GM21360 (cell line): ENCODE measurements at regions not wholly inside any gene's neighbourhood (a gene's known extent, or its start where the extent isn't known, plus 50 kb on each side); places are given as distances from the start of the nearest gene placed in this dataset.

Source experiments
- ATAC-seq: cut with Tn5 transposase; IDR thresholded peaks from one replicate; pipeline ENCODE4 v1.9.1; 2021; ENCODE audit warnings: mild to moderate bottlenecking, moderate library complexity; ENCODE audit not compliant: unreplicated experiment

DNA sequence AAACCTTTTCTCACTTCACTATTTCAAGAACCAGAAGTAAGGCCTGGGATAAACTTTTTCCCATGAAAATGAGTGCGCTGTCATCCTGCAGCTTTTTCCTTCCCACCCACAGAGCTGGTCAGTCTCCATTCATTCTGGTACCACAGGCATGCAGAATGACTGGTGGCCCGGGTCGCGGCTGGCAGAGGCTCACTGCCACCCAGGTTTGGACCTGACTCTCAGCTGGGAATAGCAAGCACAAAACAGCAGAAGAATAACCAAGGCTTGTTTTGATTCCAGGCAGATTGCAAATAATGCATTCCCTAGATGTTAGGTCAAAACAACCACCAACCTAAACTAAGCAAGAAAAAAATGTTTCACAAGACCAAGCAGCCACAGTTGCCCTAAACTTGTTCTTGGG lies 190.5 kb upstream of the NRP1 start:
- ATAC-seq, result no peak

- no peak for ATAC-seq
Observed at GRCh38 chr10:33524041-33524440, 189.6 kb upstream of the NRP1 start.

- ATAC-seq, result no peak
Observed at GRCh38 chr10:33523236-33523792, 188.8 kb upstream of the NRP1 start.

DNA sequence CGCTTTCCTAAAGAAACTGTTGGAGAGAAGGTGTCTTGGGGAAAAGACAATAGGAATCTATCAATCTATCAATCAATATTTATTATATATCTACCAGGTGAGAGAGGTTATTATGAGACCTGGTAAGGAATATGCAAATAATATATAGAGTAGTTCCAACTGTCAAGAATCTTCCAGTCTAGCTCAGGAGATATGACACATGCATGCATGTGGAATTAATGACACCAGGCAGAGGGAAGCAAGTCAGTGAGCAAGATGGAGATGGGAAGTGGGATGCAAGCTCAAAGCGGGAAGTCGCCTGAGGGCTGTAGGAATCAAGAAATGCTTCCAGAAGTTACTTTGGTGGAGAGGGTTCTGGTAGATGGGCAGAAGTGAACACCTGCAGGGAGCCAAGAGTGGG lies 187.4 kb upstream of the NRP1 start:
- ATAC-seq, result no peak

DNA sequence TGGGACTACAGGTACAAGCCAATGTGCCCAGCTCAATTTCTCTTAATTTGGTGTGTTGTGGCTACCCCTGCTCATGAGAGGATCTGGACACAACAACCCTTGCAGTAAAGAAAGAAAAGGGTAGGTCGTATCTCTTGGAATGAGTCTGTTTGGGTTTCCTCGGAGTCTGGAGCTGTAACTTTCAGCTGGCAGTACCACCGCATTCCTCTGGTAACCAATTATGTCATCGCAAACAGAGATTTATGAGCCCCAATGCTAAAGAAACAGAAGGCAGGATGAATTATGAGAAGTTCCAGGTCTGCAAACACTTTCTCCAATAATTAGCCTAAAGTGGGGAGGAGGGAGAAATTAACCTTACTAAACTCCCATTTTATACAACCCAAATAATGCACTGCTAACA lies 186.6 kb upstream of the NRP1 start:
- ATAC-seq, result no peak

- ATAC-seq, result no peak
Observed at GRCh38 chr10:33520223-33520622, 185.8 kb upstream of the NRP1 start.

DNA sequence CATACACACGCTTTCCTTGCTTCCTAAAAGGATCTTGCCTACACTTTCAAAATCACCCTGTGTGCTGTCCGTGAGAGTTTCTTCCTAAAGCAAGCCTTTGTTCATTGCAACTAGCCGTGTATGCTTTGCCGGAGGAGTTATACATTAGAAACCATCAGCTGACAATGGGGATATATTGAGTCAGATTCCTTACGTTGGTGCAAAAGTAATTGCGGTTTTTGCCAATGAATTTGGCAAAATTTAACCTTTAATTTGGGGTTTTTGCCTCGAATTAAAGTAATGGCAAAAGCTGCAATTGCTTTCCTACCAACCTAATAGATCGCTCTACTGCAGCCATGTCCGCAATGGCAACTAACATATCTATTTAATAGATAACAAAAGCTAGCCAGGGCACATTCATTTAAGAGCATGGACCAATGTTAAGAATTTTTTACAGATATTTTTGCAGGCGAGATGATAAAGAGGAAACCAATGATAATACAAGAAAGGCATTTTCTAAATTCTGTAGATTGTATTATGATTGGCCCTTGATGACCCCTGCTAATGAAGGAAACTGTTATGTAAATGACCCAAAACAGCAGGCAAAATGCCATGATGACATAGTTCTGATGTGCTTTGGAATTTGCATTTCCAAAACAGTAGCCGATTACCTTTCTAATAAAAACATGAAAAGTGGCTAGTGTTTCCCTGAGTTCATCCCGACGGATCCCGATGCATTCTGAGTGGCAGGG lies 184.8 kb upstream of the NRP1 start:
- ATAC-seq, result no peak

GRCh38 chr10:33510206-33510605 lies 175.7 kb upstream of the NRP1 start:
- ATAC-seq, result no peak

DNA sequence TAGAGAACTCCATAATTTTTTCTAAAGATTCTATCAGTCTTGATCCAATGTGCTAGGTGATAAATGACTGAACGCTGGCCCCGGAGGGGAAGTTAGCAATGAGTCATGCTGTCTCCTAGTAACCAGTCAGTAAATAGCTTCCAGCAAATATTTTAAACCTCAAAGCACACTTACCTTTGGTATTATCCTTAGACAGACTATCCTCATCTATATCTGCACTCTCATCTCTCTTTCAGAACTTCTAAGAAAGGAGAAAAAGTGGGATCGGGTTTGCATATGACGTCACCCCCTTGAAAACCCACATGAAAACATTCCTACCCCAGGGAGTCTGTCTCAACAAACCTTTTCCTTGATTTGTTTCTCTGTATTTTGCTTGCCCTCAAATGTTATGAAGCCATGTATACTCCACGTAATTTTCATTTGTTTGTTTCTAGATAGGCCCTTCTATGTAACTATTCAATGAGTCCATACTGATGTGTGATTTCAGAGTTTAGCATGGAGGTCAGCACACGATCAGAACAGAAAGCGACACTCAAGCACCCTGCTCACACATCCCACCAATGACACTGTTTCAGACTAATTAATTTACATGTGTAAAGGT lies 174.9 kb upstream of the NRP1 start:
- ATAC-seq, result peak; percentile 76

DNA sequence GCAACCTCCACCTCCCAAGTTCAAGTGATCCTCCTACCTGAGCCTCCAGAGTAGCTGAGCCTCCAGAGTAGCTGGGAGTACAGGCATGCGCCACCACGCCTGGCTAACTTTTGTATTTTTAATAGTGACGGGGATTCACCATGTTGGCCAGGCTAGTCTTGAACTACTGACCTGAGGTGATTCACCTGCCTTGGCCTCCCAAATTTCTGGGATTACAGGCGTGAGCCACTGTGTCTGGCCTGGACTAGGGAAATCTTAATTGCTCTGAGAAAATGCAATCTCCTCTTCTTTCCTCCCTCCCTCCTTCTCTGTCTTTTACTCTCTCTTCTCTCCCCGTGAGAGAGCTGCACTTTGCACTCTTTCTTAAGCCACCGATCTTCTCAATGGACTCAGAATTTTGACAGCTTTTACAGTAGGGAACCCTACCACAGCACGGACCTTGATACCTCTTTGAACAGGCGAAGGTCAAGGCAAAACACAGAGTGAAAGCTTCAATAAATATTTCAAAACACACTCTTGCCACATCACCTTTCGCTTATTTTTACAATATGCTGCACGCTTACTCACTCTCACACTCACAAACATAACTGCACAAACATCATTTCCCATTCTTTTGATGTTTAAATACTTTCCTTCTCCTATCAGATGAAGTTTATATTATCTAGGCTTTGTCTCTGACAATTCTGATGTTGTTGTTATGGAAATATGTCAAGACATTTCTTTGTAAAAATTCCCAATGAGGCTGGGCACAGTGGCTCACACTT lies 173.4 kb upstream of the NRP1 start:
- ATAC-seq, result no peak

- ATAC-seq, result peak; percentile 86
Observed at GRCh38 chr10:33506838-33507661, 172.6 kb upstream of the NRP1 start.

- ATAC-seq, result no peak
Observed at GRCh38 chr10:33506391-33506790, 171.9 kb upstream of the NRP1 start.

- no peak for ATAC-seq
Observed at GRCh38 chr10:33501161-33501560, 166.7 kb upstream of the NRP1 start.

GRCh38 chr10:33498391-33498891 lies 164.0 kb upstream of the NRP1 start:
- no peak for ATAC-seq

GRCh38 chr10:33497338-33497737 lies 162.9 kb upstream of the NRP1 start:
- ATAC-seq, result no peak

GRCh38 chr10:33496096-33496495 lies 161.6 kb upstream of the NRP1 start:
- ATAC-seq, result no peak

DNA sequence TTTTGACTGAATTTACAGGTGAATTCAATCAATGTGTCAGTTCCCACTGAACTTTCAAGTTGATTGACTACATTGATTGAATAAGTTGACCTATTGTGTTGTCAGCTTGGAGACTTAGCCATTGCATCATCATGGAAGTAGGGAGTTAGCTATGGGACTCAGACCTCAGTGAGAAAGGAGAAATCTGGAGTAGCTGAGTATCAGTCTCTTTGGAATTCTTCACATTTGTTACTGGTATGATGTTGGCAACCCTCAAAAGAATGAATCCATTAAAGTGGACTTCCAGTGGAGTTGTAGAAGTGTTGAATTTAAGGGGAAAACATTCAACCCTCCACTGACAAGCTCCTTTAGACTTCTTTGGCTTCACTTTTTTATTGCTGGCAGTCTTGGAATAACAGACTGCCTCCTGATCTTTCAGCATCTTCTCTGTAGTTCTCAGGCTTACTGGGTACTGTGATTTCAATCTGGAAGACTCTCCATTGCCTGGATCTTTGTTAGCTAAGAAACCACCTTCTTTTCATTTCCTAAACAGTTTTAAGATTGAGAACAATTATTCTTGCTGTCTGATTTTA lies 160.3 kb upstream of the NRP1 start:
- ATAC-seq, result no peak

GRCh38 chr10:33493978-33494377 lies 159.5 kb upstream of the NRP1 start:
- ATAC-seq, result no peak

DNA sequence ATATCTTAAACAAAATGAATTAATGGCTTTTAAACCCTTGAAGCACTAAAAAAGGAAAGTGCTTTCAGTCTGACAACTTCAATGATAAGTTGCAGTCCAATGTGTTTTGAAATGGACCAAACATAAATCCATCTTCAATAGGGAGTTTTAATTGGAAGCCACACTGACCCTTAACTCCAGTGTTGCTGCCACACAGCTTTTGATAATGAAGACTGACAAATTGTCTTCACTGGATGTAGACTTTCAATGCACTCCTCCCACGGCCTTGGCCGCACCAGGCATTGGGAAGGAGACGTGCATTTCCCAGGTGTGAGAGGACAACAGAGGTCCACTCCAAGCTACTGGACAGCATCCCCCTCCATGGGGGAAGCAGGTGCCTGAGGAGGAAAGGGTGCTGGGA lies 159.0 kb upstream of the NRP1 start:
- no peak for ATAC-seq

GRCh38 chr10:33492701-33493345 lies 158.4 kb upstream of the NRP1 start:
- no peak for ATAC-seq
